ENCODE measurements at regions not wholly inside any gene's neighbourhood (a gene's known extent, or its start where the extent isn't known, plus 50 kb on each side); places are given as distances from the start of the nearest gene placed in this dataset.
"Not testable (repeated sequence)": the region's sequence is repeated elsewhere in the genome, so short reads cannot be mapped to it uniquely, and the experiment has no call there.

GRCh38 chr12:89194683-89195082 lies 157.6 kb downstream of the DUSP6 start:
- H3F3A ChIP-seq (ENCODE audit: low read depth), result no peaks in the 10 kb centered on the region
- Mint-ChIP-seq H3K4me1 (no peaks in the 10 kb centered on the region), H3K27ac (no peak overlapping the region), H3K27me3 (ENCODE audit: insufficient read depth, low read depth) (no peaks in the 10 kb centered on the region), H3K4me3 (no peak overlapping the region), H3K36me3 (no peaks in the 10 kb centered on the region), H3K9me3 (peaks cover 8% of the 10 kb centered on the region)
- H3K27ac ChIP-seq, result no peak overlapping the region
- no peaks in the 10 kb centered on the region for H3K4me1 ChIP-seq
- H3K4me2 ChIP-seq, result no peak overlapping the region
- no peak overlapping the region for H3K9ac ChIP-seq
- no peaks in the 10 kb centered on the region for H3K79me2 ChIP-seq (ENCODE audit: low read depth)
- peaks cover 5% of the 10 kb centered on the region for H3K9me3 ChIP-seq (ENCODE audit: low read depth)
- no peaks in the 10 kb centered on the region for H4K20me1 ChIP-seq (ENCODE audit: low read depth)
- H3K36me3 ChIP-seq, result no peaks in the 10 kb centered on the region
- no peaks in the 10 kb centered on the region for H3K27me3 ChIP-seq
- no peak for DNase-seq (ENCODE audit: low spot score)
- TF ChIP-seq CTCF (IDR thresholded peaks at IDR 0.05), result no peak
- no peak for TF ChIP-seq EZH2 (IDR thresholded peaks at IDR 0.05)
- no peak for TF ChIP-seq EZH2phosphoT487 (IDR thresholded peaks at IDR 0.05)
- H2AFZ ChIP-seq (replicated peaks), result no peak overlapping the region
- no peak overlapping the region for H3K4me3 ChIP-seq

GRCh38 chr12:89192429-89192828 lies 159.9 kb downstream of the DUSP6 start:
- no peaks in the 10 kb centered on the region for H3K27me3 Mint-ChIP-seq (ENCODE audit: insufficient read depth, low read depth)

GRCh38 chr12:89191597-89191996 lies 160.7 kb downstream of the DUSP6 start:
- H3K79me2 ChIP-seq (ENCODE audit: low read depth), result not testable (repeated sequence)
- H3K9me3 ChIP-seq (ENCODE audit: low read depth), result peaks cover 10% of the 10 kb centered on the region

More at GRCh38 chr12:89192429-89192828, 159.9 kb downstream of the DUSP6 start:
- Histone ChIP-seq H4K20me1 (ENCODE audit: low read depth) (no peaks in the 10 kb centered on the region), H3K27ac (no peak overlapping the region), H3K4me2 (no peak overlapping the region), H3K9ac (no peak overlapping the region), H3K4me1 (no peaks in the 10 kb centered on the region), H3K27me3 (no peaks in the 10 kb centered on the region), H3K79me2 (ENCODE audit: low read depth) (no peaks in the 10 kb centered on the region), H3K9me3 (ENCODE audit: low read depth) (peaks cover 10% of the 10 kb centered on the region), H3K4me3 (no peak overlapping the region), H3F3A (ENCODE audit: low read depth) (no peaks in the 10 kb centered on the region), H2AFZ (replicated peaks) (no peak overlapping the region), H3K36me3 (no peaks in the 10 kb centered on the region)
- DNase-seq (ENCODE audit: low spot score), result no peak
- Mint-ChIP-seq H3K9me3 (peaks cover 21% of the 10 kb centered on the region), H3K4me3 (no peak overlapping the region), H3K36me3 (peaks cover 2% of the 10 kb centered on the region), H3K4me1 (no peaks in the 10 kb centered on the region), H3K27ac (no peak overlapping the region)
- TF ChIP-seq EZH2phosphoT487 (IDR thresholded peaks at IDR 0.05) (no peak), EZH2 (IDR thresholded peaks at IDR 0.05) (no peak), CTCF (IDR thresholded peaks at IDR 0.05) (no peak)

GRCh38 chr12:89189448-89189847 lies 162.9 kb downstream of the DUSP6 start:
- H3K27ac Mint-ChIP-seq, result no peak overlapping the region
- H3K36me3 ChIP-seq, result no peaks in the 10 kb centered on the region
- peaks cover 2% of the 10 kb centered on the region for H3K27me3 Mint-ChIP-seq (ENCODE audit: insufficient read depth, low read depth)
- no peak overlapping the region for H3K27ac ChIP-seq
- H3K4me3 Mint-ChIP-seq, result no peak overlapping the region
- no peak for DNase-seq (ENCODE audit: low spot score)
- H3K9me3 ChIP-seq (ENCODE audit: low read depth), result peaks cover 10% of the 10 kb centered on the region
- no peak overlapping the region for H3K4me3 ChIP-seq
- TF ChIP-seq EZH2phosphoT487 (IDR thresholded peaks at IDR 0.05), result no peak
- no peak for TF ChIP-seq EZH2 (IDR thresholded peaks at IDR 0.05)
- no peak for TF ChIP-seq CTCF (IDR thresholded peaks at IDR 0.05)
- no peaks in the 10 kb centered on the region for H3K4me1 ChIP-seq
- no peaks in the 10 kb centered on the region for H3K27me3 ChIP-seq
- no peak overlapping the region for H3K4me2 ChIP-seq
- H4K20me1 ChIP-seq (ENCODE audit: low read depth), result no peaks in the 10 kb centered on the region
- H3K9me3 Mint-ChIP-seq, result peaks cover 21% of the 10 kb centered on the region
- H3K9ac ChIP-seq, result no peak overlapping the region
- no peaks in the 10 kb centered on the region for H3K4me1 Mint-ChIP-seq
- peaks cover 2% of the 10 kb centered on the region for H3K36me3 Mint-ChIP-seq
- no peaks in the 10 kb centered on the region for H3F3A ChIP-seq (ENCODE audit: low read depth)
- H3K79me2 ChIP-seq (ENCODE audit: low read depth), result no peaks in the 10 kb centered on the region
- H2AFZ ChIP-seq (replicated peaks), result no peak overlapping the region

More at GRCh38 chr12:89191597-89191996, 160.7 kb downstream of the DUSP6 start:
- not testable (repeated sequence) for H3K4me1 ChIP-seq; H3K36me3 Mint-ChIP-seq; H3K4me3 Mint-ChIP-seq; H3F3A ChIP-seq (ENCODE audit: low read depth); H3K4me2 ChIP-seq; H3K36me3 ChIP-seq; H4K20me1 ChIP-seq (ENCODE audit: low read depth); H3K27me3 Mint-ChIP-seq (ENCODE audit: insufficient read depth, low read depth); H3K27ac Mint-ChIP-seq; H3K4me3 ChIP-seq; H3K4me1 Mint-ChIP-seq; H3K27me3 ChIP-seq; H3K9ac ChIP-seq; DNase-seq (ENCODE audit: low spot score); H3K27ac ChIP-seq; H2AFZ ChIP-seq (replicated peaks)
- peaks cover 21% of the 10 kb centered on the region for H3K9me3 Mint-ChIP-seq
